Kidney epithelial cell (primary cell): ENCODE measurements at regions not wholly inside any gene's neighbourhood (a gene's known extent, or its start where the extent isn't known, plus 50 kb on each side); places are given as distances from the start of the nearest gene placed in this dataset.
"Not testable (repeated sequence)": the region's sequence is repeated elsewhere in the genome, so short reads cannot be mapped to it uniquely, and the experiment has no call there.

Experiments
- DNase-seq: peaks from one replicate; pipeline ENCODE4 v3.0.0-alpha.2; 2010; ENCODE audit warnings: low read depth
- H3K27me3 ChIP-seq: 2 replicates; pipeline ENCODE4 v1.6.0; 2011; ENCODE audit warnings: low read length; ENCODE audit not compliant: control insufficient read depth, insufficient read depth
- H3K36me3 ChIP-seq: 2 replicates; pipeline ENCODE4 v1.5.1; 2011; ENCODE audit warnings: low read length; ENCODE audit not compliant: control insufficient read depth, insufficient read depth
- H3K4me3 ChIP-seq: 2 replicates; pipeline ENCODE4 v1.5.1; 2011; ENCODE audit warnings: low read depth, mild to moderate bottlenecking, control low read depth, low read length
- CTCF ChIP-seq: IDR thresholded peaks from 2 replicates; pipeline ENCODE4 v1.5.1; 2011; ENCODE audit warnings: mild to moderate bottlenecking, moderate library complexity, low read length, control low read depth, inconsistent platforms; ENCODE audit not compliant: insufficient read depth, poor library complexity, severe bottlenecking

- Histone ChIP-seq H3K36me3 (no peaks in the 10 kb centered on the region), H3K4me3 (no peak overlapping the region), H3K27me3 (no peaks in the 10 kb centered on the region)
- DNase-seq, result peak; percentile 70
- no peak for TF ChIP-seq CTCF
Measured at GRCh38 chr20:6698056-6698455, 69.4 kb upstream of the BMP2 start.

GRCh38 chr20:6697228-6697972 lies 70.1 kb upstream of the BMP2 start:
- no peaks in the 10 kb centered on the region for H3K36me3 ChIP-seq
- TF ChIP-seq CTCF, result no peak

GRCh38 chr20:6696001-6696400 lies 71.5 kb upstream of the BMP2 start:
- TF ChIP-seq CTCF, result no peak
- H3K27me3 ChIP-seq, result no peaks in the 10 kb centered on the region
- H3K4me3 ChIP-seq, result no peak overlapping the region
- H3K36me3 ChIP-seq, result no peaks in the 10 kb centered on the region
- no peak for DNase-seq

More at GRCh38 chr20:6697228-6697972, 70.1 kb upstream of the BMP2 start:
- no peak for DNase-seq
- Histone ChIP-seq H3K27me3 (no peaks in the 10 kb centered on the region), H3K4me3 (no peak overlapping the region)

GRCh38 chr20:6693808-6694198 lies 73.7 kb upstream of the BMP2 start:
- not testable (repeated sequence) for DNase-seq, H3K27me3 ChIP-seq, H3K36me3 ChIP-seq, H3K4me3 ChIP-seq

- H3K27me3 ChIP-seq, result no peaks in the 10 kb centered on the region
- DNase-seq, result no peak
- no peak overlapping the region for H3K4me3 ChIP-seq
- no peaks in the 10 kb centered on the region for H3K36me3 ChIP-seq
- TF ChIP-seq CTCF, result no peak
Measured at GRCh38 chr20:6693178-6693807, 74.2 kb upstream of the BMP2 start.

- no peak for TF ChIP-seq CTCF
- Histone ChIP-seq H3K27me3 (no peaks in the 10 kb centered on the region), H3K36me3 (no peaks in the 10 kb centered on the region), H3K4me3 (no peak overlapping the region)
- DNase-seq, result no peak
Measured at GRCh38 chr20:6692566-6693173, 74.8 kb upstream of the BMP2 start.
